HG02588 (cell line): ENCODE measurements at regions not wholly inside any gene's neighbourhood (a gene's known extent, or its start where the extent isn't known, plus 50 kb on each side); places are given as distances from the start of the nearest gene placed in this dataset.

Experiments used
- ATAC-seq: cut with Tn5 transposase; IDR thresholded peaks from one replicate; pipeline ENCODE4 v1.9.1; 2021; ENCODE audit warnings: mild to moderate bottlenecking, moderate library complexity; ENCODE audit not compliant: unreplicated experiment

GRCh38 chr17:77481476-77482374 lies 341.0 kb downstream of the SEC14L1 start:
- no peak for ATAC-seq

- no peak for ATAC-seq
Measured at GRCh38 chr17:77482375-77483127, 341.8 kb downstream of the SEC14L1 start.

GRCh38 chr17:77483128-77483598 lies 342.4 kb downstream of the SEC14L1 start:
- ATAC-seq: no peak

GRCh38 chr17:77484111-77484510 lies 343.3 kb downstream of the SEC14L1 start:
- ATAC-seq: no peak

DNA sequence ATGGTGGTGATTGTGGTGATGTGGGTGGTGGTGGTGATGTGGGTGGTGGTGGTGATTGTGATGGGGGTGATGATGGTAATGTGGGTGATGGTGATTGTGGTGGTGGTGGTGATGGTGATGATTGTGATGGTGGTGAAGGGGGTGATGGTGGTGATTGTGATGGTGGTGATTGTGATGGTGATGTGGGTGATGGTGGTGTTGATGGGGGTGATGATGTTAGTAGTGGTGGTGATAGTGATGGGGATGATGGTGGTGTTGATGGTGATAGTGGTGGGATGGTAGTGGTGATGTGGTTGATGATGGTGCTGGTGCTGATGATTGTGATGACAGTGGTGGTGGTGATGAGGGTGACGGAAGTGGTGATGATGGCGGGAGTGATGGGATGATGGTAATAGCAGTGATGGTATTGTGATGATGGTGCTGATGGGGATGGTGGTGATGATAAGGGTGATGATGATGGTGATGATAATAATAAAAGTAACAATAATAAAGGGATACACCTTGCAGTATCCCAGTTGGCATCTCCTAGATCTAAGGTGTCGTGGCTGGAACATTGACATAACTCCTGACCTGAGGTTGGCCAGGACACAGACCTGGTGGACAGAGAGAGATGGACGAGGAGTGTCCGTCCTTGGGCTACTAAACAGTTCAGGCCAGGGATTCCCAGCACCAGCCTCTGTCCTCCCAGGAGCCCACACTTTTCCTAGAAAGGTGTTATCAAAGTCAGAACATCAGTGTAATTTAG lies 344.5 kb downstream of the SEC14L1 start:
- no peak for ATAC-seq

DNA sequence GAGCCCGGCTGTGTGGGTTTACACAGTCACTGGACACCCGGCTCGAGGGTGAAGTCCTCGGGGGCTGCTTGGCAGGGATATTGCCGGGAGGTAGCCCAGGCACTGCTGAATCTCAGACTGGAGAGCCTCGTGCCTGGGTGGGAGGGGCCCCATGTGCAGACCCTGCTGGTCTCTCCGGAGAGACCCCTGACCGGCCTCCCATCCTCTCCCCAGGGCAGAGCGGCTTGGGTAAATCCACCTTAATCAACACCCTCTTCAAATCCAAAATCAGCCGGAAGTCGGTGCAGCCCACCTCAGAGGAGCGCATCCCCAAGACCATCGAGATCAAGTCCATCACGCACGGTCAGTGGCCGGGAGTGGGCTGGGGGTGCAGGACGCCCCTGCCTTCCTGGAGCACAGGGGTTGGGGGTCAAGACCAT lies 346.5 kb downstream of the SEC14L1 start:
- no peak for ATAC-seq

DNA sequence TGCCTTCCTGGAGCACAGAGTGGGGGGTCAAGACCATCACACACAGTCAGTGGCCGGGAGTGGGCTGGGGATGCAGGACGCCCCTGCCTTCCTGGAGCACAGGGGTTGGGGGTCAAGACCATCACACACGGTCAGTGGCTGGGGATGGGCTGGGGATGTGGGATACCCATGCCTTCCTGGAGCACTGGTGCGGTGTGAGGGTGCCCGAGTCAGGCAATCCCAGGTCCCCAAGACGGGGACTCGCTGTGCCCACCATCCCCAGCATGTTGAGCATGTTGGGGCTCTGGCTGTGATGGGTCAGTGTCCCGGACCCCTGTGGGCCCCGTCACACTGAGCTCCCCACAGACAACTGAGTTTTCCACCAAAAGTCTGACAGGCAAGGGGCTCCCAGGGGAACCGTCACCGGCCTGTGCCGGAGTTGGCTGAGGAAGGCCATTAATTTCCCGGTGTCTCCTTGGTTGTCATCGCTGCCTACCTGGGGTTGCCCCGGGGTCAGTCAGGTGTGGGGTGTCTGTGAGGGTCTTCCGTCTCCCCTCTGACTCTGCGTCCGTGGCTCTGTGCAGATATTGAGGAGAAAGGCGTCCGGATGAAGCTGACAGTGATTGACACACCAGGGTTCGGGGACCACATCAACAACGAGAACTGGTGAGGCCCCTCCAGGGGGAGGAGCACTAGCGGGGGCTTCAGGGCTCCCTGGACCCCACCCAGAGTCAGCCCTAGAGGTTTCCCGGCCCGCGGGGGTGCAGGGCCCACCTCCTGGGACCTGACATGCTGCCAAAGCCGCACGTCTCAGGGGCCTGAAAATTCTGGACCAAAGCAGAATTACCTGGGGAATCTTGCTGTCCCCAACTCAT lies 347.1 kb downstream of the SEC14L1 start:
- ATAC-seq: no peak

DNA sequence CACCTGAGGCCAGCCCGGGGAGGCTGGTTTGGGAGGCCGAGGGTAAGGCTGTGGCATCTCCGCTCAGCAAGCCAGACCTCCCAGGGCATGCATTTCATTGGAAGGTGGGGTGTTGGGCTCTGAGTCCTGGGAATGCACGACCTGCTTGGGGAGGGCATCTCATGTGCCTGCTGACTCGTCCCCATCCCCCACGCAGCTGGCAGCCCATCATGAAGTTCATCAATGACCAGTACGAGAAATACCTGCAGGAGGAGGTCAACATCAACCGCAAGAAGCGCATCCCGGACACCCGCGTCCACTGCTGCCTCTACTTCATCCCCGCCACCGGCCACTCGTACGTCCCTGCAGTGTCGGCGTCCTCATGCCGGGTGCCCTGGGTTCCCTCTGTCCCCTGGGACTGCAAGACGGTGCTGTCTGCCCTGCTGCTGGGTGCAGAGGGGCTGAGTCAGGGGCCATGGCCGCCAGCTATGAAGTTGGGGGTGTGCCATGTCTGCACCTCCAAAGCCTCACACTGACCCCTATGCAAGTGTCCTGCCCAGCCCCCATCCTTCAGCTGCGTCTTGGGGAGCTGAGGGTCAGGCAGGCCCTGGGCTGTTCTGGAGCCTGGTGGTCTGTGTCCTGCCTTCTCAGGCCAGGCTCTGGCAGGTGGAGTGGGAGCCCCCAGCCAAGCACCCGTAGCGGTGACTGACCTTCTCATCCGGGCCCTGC lies 347.9 kb downstream of the SEC14L1 start:
- no peak for ATAC-seq

DNA sequence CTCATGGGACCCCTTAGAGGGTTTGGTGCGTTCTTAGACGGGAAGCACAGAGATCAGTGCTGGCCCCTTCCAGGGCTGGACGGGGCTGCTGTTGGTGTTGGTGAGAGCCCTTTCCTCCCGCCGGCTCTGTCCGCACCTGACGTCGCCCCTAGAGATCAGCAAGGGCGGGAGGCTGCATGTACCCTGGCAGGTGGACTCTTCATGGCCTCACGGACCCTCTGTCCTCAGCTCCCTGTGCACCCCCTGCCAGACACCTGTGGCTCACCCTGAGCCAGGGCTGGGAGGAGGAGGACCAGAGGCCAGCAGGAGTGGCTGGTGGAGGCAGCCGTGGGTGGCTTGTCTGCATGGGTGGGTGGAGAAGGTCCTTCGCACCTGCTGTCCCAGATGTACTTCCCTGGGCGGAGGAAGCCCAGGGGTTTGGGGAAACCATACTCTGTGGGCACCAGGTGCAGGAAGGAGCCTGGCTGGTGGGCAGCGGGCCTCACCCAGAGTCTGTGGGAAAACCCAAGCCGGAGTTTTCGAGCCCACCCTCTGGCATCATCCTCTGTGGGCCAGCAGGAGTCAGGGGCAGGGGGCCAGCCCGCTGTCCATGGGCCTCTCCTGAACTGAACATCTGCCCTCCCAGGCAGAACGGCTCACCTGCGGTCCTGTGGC lies 348.6 kb downstream of the SEC14L1 start:
- ATAC-seq: no peak

GRCh38 chr17:77489893-77490255 lies 349.1 kb downstream of the SEC14L1 start:
- no peak for ATAC-seq

DNA sequence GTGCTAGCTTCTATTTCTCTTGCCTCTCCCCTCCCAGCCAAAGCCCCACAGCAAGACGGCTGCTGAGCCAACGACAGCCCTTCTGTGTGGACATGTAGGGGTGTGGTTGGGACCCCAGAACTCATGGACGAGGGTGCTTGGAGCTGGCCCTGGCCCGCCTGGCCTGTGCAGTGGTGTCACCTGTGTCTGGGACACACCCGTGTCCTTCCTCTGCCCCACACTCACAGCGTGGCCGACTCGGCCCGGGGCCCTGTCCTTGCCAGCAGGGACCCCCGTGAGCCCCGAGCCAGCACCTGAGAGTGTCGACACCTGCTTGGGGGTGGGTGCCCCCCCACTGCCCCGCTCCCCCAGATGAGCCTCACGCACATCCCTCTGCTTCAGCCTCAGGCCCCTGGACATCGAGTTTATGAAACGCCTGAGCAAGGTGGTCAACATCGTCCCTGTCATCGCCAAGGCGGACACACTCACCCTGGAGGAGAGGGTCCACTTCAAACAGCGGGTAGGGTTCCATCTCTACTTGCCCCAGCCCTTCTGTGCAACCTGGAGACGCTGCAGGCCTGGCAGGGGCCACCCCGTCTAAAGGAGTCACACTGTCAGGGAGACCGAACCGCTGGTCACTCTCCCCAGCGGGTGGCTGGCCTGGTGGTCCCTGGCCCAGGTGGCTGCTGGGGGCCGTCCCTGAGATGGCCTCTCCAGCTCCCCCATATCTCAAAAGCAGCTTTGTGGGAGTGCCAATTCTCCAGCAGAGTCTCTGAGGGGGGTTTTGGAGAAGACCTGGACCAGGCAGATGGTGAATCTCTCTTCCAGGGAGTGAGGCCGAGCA lies 349.8 kb downstream of the SEC14L1 start:
- no peak for ATAC-seq

- ATAC-seq: no peak
Measured at GRCh38 chr17:77491921-77492445, 351.2 kb downstream of the SEC14L1 start.

GRCh38 chr17:77492446-77493237 lies 351.9 kb downstream of the SEC14L1 start:
- no peak for ATAC-seq

- no peak for ATAC-seq
Measured at GRCh38 chr17:77493238-77493820, 352.6 kb downstream of the SEC14L1 start.

DNA sequence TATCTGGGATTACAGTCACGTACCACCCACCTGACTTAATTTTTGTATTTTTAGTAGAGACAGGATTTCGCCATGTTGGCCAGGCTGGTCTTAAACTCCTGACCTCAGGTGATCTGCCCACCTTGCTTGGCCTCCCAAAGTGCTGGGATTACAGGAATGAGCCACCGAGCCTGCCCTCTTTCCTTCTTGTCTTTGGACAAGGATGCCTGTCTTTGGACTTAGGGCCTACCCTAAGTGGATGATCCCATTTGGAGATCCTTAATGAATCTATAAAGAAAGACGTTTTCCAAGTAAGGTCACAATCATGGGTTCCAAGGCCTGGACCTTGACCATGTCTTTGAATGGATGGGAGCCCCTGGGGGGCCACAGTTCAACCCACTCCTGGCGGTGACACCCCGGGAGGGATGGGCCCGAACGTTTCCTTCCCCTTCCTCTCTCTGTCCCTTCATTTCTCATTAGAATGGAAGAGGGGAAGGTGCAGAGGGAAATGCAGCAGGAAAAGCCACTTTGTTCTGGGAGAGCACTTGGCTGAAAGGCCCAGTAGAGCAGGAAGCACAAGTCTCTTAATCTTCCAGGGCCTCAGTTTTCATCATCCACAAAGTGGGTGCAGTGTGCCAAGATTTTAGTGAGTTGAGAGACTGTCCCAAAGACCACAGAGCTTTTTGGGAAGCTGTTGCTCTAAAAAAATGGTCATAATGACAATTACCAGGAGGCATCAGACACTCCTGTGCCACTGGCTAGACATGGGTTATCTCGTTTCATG lies 353.3 kb downstream of the SEC14L1 start:
- no peak for ATAC-seq
